Astrocyte of the cerebellum (primary cell): ENCODE measurements at regions not wholly inside any gene's neighbourhood (a gene's known extent, or its start where the extent isn't known, plus 50 kb on each side); places are given as distances from the start of the nearest gene placed in this dataset.

Experiments used
- DNase-seq: peaks from one replicate; pipeline ENCODE4 v3.0.0-alpha.2; 2011; ENCODE audit warnings: low read depth
- H3K4me3 ChIP-seq: 2 replicates; pipeline ENCODE4 v1.5.1; 2011; ENCODE audit warnings: mild to moderate bottlenecking, low read depth, low read length, moderate library complexity
- in situ Hi-C: cut with HindIII; loops from 2 replicates; pipeline ENCODE4 v1.10.0; 2017; ENCODE audit warnings: low sequenced_read_pairs
- TF ChIP-seq, protein P1 (sequence below): IDR thresholded peaks from 2 replicates; pipeline ENCODE4 v1.5.1; 2012; ENCODE audit warnings: low read length, low read depth, moderate library complexity, mild to moderate bottlenecking; ENCODE audit errors: missing control alignments

DNA sequence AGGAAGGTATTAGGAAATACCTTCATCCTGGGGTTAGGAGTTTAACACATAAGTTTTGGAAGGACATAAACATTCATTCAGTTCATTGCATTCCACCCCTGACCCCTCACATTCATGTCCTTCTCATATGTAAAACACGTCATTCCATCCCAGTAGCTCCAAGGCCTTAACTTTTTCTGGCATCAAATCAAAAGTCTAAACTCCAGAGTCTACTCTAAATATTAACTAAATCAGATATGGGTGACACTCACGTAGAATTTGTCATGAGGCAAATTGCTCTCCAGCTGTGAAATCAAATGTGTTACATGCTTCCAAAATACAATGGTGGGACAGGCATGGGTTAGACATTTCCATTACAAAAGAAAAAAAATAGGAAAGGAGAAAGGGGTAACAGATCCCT lies 298.2 kb upstream of the LRRC7 start:
- in situ Hi-C loops, result no loop called here
- no peak for DNase-seq
- no peak overlapping the region for H3K4me3 ChIP-seq
- TF ChIP-seq, protein P1, sequence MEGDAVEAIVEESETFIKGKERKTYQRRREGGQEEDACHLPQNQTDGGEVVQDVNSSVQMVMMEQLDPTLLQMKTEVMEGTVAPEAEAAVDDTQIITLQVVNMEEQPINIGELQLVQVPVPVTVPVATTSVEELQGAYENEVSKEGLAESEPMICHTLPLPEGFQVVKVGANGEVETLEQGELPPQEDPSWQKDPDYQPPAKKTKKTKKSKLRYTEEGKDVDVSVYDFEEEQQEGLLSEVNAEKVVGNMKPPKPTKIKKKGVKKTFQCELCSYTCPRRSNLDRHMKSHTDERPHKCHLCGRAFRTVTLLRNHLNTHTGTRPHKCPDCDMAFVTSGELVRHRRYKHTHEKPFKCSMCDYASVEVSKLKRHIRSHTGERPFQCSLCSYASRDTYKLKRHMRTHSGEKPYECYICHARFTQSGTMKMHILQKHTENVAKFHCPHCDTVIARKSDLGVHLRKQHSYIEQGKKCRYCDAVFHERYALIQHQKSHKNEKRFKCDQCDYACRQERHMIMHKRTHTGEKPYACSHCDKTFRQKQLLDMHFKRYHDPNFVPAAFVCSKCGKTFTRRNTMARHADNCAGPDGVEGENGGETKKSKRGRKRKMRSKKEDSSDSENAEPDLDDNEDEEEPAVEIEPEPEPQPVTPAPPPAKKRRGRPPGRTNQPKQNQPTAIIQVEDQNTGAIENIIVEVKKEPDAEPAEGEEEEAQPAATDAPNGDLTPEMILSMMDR, result no peak

DNA sequence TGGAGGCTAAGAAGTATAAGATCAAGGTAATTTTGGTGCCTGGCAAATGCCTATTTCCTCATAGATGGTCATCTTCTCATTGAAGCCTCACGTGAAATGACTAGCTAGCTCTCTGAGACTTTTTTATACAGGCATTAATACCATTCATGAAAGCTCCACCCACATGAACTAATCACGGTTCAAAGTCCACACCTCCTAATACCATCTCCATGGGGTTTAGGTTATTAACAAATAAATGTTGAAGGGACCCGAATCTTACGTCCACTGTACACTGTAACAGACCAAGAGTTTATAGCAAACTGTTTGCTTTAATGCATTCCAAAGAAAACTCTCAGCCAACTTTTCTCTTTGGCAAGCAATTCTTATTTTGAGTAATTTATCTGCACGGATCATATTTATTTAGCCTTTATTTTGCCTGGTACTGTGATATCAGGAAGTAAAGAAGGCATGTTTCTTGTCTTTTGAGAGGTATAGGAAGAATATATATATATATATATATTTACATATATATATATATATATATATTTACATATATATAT lies 296.1 kb upstream of the LRRC7 start:
- no peak for DNase-seq
- in situ Hi-C loops, result no loop called here
- H3K4me3 ChIP-seq, result no peak overlapping the region
- TF ChIP-seq, protein P1, result no peak

DNA sequence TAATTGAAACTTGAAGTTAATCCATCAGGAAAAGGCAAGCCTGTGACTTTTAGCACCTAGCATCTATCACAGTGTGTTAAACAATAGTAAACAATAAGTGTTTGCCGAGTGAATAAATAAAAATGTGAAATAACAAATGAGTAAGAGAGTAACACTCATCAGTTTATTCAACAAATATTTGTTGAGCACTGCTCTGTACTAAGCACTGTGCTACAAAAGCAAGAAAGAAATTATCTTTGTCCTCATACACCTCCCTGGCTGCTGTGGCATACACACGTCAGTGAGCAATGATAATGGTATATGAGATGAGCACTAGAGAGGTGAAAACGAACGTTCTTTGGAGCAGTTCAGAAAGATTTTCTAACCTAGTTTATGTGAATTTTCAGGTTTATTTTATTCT lies 295.0 kb upstream of the LRRC7 start:
- no peak overlapping the region for H3K4me3 ChIP-seq
- TF ChIP-seq, protein P1, result no peak
- DNase-seq, result no peak
- in situ Hi-C loops, result no loop called here

DNA sequence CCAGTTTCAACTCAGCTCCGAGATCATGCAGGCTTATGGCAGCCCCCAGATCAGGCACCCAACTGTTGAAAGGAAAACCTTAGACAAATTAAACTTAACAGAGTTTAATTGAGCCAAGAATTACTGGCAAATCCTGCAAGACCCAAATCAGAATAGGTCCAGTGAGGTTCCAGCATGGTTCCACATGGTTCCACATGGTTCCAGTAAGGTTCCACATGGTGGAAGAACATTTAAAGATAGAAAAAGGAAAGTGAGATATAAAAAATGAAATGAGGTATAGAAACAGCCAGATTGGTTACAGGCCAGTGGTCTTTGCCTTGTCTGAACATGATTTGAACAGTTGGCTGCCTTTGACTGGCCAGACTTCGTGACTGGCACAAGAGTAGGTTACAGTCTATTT lies 288.8 kb upstream of the LRRC7 start:
- in situ Hi-C loops, result no loop called here

DNA sequence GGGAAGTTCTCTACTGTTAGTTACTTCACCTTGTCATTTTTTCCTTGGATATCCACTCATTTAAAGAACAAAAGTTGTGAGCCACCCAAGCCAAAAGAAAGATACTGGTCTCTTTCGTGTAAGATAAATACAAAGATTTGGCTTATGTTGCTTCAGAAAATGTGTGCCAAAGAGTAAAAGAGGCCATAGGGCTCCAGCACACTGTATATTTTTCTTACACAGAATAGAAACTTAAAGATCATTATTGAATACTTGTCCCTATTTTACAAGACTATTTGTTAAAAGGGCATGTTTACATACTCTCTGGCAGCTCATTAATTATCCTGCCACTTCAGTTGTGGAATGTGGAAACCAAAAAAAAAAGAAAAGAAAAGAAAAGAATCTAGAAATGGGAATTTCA lies 284.2 kb upstream of the LRRC7 start:
- DNase-seq, result no peak
- H3K4me3 ChIP-seq, result no peak overlapping the region
- TF ChIP-seq, protein P1, result no peak
- in situ Hi-C loops, result no loop called here

More for the DNA sequence above, 288.8 kb upstream of the LRRC7 start:
- TF ChIP-seq, protein P1, result no peak
- no peak for DNase-seq
- H3K4me3 ChIP-seq, result no peak overlapping the region

DNA sequence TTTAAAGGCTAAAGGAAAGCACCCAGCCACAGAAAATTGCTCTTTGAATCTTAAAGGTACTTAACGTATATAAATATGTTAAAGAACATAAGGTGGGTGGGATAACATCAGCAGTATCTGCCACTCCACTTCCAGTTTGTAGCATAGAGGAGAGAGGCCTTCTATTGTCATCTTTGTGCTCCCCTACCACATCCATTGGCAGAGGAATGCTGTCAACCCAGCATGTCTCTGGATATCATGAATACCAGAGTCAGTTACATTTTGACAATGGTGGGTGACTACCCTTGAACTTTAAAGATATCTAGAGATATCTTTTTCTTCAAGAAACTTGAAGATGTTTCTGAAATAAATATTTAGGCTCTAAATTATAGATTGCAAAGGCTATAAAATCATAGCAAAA lies 283.2 kb upstream of the LRRC7 start:
- H3K4me3 ChIP-seq, result no peak overlapping the region
- no peak for DNase-seq
- TF ChIP-seq, protein P1, result no peak
- in situ Hi-C loops, result no loop called here

DNA sequence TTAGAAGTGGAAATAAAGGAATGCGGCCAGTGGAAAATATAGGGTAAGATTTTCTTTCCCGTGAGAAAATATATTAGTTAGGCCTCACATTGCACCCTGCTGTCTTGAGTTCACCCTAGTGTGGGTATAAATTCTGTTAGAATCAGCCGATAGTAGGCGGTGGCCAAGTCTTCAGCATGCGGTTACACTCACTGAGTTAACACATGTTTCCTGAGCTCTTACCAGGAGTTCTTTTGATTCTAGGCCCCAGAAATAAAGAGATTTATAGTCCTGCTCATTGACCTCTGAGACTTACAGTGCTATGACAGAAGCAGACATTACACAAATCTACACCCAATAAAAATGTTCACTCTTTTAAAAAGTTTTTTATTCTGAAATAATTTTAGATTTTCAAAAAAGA lies 279.3 kb upstream of the LRRC7 start:
- TF ChIP-seq, protein P1, result no peak
- no peak overlapping the region for H3K4me3 ChIP-seq
- DNase-seq, result no peak
- in situ Hi-C loops, result no loop called here
